DND-41 (cell line): ENCODE measurements at regions not wholly inside any gene's neighbourhood (a gene's known extent, or its start where the extent isn't known, plus 50 kb on each side); places are given as distances from the start of the nearest gene placed in this dataset.

Experiments
- ATAC-seq: fragments of 200-7000 bp; cut with Tn5 transposase; 3 replicates; pipeline ENCODE4 v1.9.1; 2021; ENCODE audit warnings: low read depth; ENCODE audit not compliant: insufficient read depth
- DNase-seq: peaks from one replicate; pipeline ENCODE4 v3.0.0-alpha.2; 2020
- H2AFZ ChIP-seq: 2 replicates; pipeline ENCODE4 v1.6.0; 2012; ENCODE audit warnings: low read depth, low read length
- H3K27ac ChIP-seq: 2 replicates; pipeline ENCODE4 v1.5.1; 2012; ENCODE audit warnings: low read length, inconsistent platforms
- H3K27me3 ChIP-seq: fragments of 200-600 bp; sonication (generic); 2 replicates; pipeline ENCODE4 v1.6.0; 2012; ENCODE audit warnings: low read length, mild to moderate bottlenecking, inconsistent platforms; ENCODE audit not compliant: insufficient read depth, poor library complexity
- H3K36me3 ChIP-seq: 2 replicates; pipeline ENCODE4 v1.5.1; 2012; ENCODE audit warnings: low read length, inconsistent platforms; ENCODE audit not compliant: insufficient read depth
- H3K4me1 ChIP-seq: 2 replicates; pipeline ENCODE4 v1.5.1; 2012; ENCODE audit warnings: mild to moderate bottlenecking, low read length; ENCODE audit not compliant: insufficient read depth
- H3K4me2 ChIP-seq: 2 replicates; pipeline ENCODE4 v1.6.0; 2012; ENCODE audit warnings: mild to moderate bottlenecking, moderate library complexity, low read length, inconsistent platforms; ENCODE audit not compliant: insufficient read depth
- H3K4me3 ChIP-seq, 2 experiments: fragments of 200-600 bp in 1 of 2; shearing (Covaris generic) in 1 of 2; 2 replicates each; pipeline ENCODE4 v1.5.1; 2012 to 2016; ENCODE audit warnings: inconsistent platforms in 2 of 2, low read length in 2 of 2, mild to moderate bottlenecking in 2 of 2, low read depth in 1 of 2, moderate library complexity in 1 of 2
- H3K79me2 ChIP-seq: 2 replicates; pipeline ENCODE4 v1.6.0; 2012; ENCODE audit warnings: low read length, inconsistent platforms; ENCODE audit not compliant: insufficient read depth
- H3K9ac ChIP-seq: 2 replicates; pipeline ENCODE4 v1.6.0; 2012; ENCODE audit warnings: low read depth, mild to moderate bottlenecking, inconsistent platforms, low read length, moderate library complexity
- H3K9me3 ChIP-seq: 2 replicates; pipeline ENCODE4 v1.5.1; 2012; ENCODE audit warnings: low read length, moderate library complexity, mild to moderate bottlenecking, inconsistent platforms; ENCODE audit not compliant: insufficient read depth, severe bottlenecking
- H4K20me1 ChIP-seq: 2 replicates; pipeline ENCODE4 v1.6.0; 2012; ENCODE audit warnings: low read length; ENCODE audit not compliant: insufficient read depth
- EZH2 ChIP-seq: IDR thresholded peaks from 3 replicates; pipeline ENCODE4 v1.6.1; 2012; ENCODE audit warnings: borderline replicate concordance, low read depth, mild to moderate bottlenecking, moderate library complexity, low read length, inconsistent platforms; ENCODE audit not compliant: severe bottlenecking
- TF ChIP-seq, protein P1 (sequence below): IDR thresholded peaks from 2 replicates; pipeline ENCODE4 v1.5.1; 2012; ENCODE audit warnings: borderline replicate concordance, low read length, moderate library complexity, mild to moderate bottlenecking; ENCODE audit not compliant: poor library complexity, severe bottlenecking; ENCODE audit errors: extremely low read depth

- no peak for TF ChIP-seq EZH2
- TF ChIP-seq, protein P1, sequence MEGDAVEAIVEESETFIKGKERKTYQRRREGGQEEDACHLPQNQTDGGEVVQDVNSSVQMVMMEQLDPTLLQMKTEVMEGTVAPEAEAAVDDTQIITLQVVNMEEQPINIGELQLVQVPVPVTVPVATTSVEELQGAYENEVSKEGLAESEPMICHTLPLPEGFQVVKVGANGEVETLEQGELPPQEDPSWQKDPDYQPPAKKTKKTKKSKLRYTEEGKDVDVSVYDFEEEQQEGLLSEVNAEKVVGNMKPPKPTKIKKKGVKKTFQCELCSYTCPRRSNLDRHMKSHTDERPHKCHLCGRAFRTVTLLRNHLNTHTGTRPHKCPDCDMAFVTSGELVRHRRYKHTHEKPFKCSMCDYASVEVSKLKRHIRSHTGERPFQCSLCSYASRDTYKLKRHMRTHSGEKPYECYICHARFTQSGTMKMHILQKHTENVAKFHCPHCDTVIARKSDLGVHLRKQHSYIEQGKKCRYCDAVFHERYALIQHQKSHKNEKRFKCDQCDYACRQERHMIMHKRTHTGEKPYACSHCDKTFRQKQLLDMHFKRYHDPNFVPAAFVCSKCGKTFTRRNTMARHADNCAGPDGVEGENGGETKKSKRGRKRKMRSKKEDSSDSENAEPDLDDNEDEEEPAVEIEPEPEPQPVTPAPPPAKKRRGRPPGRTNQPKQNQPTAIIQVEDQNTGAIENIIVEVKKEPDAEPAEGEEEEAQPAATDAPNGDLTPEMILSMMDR: no peak
- Histone ChIP-seq H3K9ac (no peak overlapping the region), H4K20me1 (no peaks in the 10 kb centered on the region), H3K36me3 (no peaks in the 10 kb centered on the region), H3K9me3 (no peaks in the 10 kb centered on the region), H3K79me2 (no peaks in the 10 kb centered on the region), H3K4me1 (no peaks in the 10 kb centered on the region), H3K27ac (no peak overlapping the region), H3K4me2 (no peak overlapping the region), H2AFZ (no peak overlapping the region), H3K4me3 (no peak overlapping the region), H3K27me3 (peaks cover 4% of the 10 kb centered on the region)
- DNase-seq: no peak
- ATAC-seq: no peak
Measured at GRCh38 chr6:99802396-99803031, 191.5 kb downstream of the MCHR2 start.

DNA sequence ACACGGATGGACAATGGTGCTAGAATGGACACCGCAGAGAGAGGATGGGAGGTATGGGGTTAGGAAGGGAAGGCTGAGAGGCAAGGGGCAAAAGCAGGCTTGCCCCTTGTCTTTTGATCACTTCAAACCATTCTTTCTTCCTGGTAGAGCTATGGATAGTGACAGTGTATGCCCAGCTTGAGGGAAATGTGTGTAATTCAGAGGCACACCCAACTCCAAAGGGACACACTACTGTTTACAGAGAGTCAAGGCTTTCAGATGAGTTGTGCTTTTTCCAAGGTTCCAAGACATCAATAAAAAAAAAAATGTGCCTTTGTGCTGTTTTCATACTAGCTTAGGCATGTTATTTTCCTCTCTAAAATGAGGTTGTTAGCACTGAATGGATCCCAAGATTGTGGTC, 185.0 kb downstream of the MCHR2 start:
- no peaks in the 10 kb centered on the region for H3K79me2 ChIP-seq
- no peaks in the 10 kb centered on the region for H3K36me3 ChIP-seq
- DNase-seq (no peak), ATAC-seq (no peak)
- H3K4me2 ChIP-seq: no peak overlapping the region
- peaks cover 12% of the 10 kb centered on the region for H3K27me3 ChIP-seq
- H3K9me3 ChIP-seq: no peaks in the 10 kb centered on the region
- H3K4me3 ChIP-seq: no peak overlapping the region
- no peak overlapping the region for H3K27ac ChIP-seq
- no peaks in the 10 kb centered on the region for H4K20me1 ChIP-seq
- no peak for TF ChIP-seq EZH2
- TF ChIP-seq, protein P1: no peak
- no peak overlapping the region for H3K9ac ChIP-seq
- no peak overlapping the region for H2AFZ ChIP-seq
- H3K4me1 ChIP-seq: no peaks in the 10 kb centered on the region

DNA sequence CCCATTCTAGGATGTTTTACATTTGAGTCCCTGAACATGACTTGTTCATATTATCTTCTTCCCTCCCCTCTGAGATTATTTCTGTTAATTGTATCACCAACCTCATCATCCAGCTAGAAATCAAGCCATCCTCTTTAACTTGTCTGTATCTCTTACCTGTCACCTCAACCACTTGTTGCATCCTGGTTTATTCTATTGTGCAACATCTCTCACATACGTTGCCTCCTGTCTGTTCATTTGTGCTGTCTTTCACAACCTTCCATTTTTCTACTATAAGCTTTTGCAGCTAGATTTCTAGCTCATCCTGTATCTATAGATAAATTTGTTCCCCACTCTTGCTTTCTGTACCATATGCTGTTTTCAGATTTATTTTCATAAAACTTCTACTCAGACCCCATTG, 183.7 kb downstream of the MCHR2 start:
- H3K4me1 ChIP-seq: no peaks in the 10 kb centered on the region
- no peak for ATAC-seq
- H3K36me3 ChIP-seq: no peaks in the 10 kb centered on the region

More for the DNA sequence above, 183.7 kb downstream of the MCHR2 start:
- Histone ChIP-seq H3K27ac (no peak overlapping the region), H3K4me3 (no peak overlapping the region), H3K4me2 (no peak overlapping the region), H4K20me1 (no peaks in the 10 kb centered on the region), H3K9ac (no peak overlapping the region), H3K79me2 (no peaks in the 10 kb centered on the region), H2AFZ (no peak overlapping the region), H3K27me3 (peaks cover 12% of the 10 kb centered on the region), H3K9me3 (no peaks in the 10 kb centered on the region)
- TF ChIP-seq, protein P1: no peak
- no peak for TF ChIP-seq EZH2
- no peak for DNase-seq
